ENCODE measurements at regions not wholly inside any gene's neighbourhood (a gene's known extent, or its start where the extent isn't known, plus 50 kb on each side); places are given as distances from the start of the nearest gene placed in this dataset.
"Not testable (repeated sequence)": the region's sequence is repeated elsewhere in the genome, so short reads cannot be mapped to it uniquely, and the experiment has no call there.

- TF ChIP-seq, protein P1, sequence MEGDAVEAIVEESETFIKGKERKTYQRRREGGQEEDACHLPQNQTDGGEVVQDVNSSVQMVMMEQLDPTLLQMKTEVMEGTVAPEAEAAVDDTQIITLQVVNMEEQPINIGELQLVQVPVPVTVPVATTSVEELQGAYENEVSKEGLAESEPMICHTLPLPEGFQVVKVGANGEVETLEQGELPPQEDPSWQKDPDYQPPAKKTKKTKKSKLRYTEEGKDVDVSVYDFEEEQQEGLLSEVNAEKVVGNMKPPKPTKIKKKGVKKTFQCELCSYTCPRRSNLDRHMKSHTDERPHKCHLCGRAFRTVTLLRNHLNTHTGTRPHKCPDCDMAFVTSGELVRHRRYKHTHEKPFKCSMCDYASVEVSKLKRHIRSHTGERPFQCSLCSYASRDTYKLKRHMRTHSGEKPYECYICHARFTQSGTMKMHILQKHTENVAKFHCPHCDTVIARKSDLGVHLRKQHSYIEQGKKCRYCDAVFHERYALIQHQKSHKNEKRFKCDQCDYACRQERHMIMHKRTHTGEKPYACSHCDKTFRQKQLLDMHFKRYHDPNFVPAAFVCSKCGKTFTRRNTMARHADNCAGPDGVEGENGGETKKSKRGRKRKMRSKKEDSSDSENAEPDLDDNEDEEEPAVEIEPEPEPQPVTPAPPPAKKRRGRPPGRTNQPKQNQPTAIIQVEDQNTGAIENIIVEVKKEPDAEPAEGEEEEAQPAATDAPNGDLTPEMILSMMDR (conservative IDR thresholded peaks at IDR 0.05; ENCODE audit: low read depth, low read length): not testable (repeated sequence)
- TF ChIP-seq EZH2phosphoT487 (IDR thresholded peaks at IDR 0.05; ENCODE audit: borderline replicate concordance, low read length); EZH2 (IDR thresholded peaks at IDR 0.05; ENCODE audit: low read length, unreplicated experiment): not testable (repeated sequence)
These were observed 630.1 kb upstream of the NXPH2 start for GRCh38 chr2:139410147-139410832.
